ENCODE measurements at regions not wholly inside any gene's neighbourhood (a gene's known extent, or its start where the extent isn't known, plus 50 kb on each side); places are given as distances from the start of the nearest gene placed in this dataset.

DNA sequence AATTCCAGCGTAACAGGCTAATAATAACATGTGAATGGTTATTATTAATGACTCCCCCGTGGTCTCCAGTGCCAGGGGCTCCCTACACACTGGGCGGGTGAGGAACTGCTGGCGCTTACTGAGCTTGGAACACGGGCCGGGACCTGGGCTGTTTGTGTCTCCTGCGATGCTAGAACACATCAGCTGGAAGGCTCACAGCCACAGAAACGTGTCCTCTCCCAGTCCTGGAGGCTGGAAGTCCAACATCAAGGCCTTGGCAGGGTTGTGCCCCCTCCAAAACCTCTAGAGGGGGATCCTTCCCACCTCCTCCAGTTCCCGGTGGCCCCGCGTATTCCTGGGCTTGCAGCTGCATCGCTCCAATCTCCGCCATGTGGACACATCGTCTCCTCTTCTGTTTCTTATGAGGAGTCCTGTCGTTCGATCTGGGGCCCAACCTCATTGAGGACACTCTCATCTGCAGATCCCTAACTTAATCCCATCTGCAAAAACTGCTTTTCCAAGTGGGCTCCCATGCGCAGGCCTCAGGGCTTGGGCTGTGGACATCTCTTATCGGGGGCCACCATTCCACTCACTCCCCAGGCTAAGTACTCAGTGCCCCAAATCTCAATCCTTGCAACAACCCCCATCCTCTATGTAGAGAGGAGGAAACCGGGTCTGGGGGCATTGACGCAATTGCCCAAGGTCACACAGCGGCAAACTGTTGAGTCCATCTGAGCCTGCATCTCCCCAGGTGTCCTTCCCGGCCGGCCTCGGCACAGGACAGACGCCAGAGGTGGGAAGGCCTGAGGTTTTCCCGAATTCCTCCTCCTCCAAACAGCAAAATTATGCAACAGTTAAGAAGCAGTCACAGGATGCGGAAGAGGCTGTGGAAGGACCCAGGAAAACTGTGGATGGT is 193.9 kb downstream of the IRF8 start:
- CTCF ChIA-PET, result no interaction called here
- peaks cover 8 to 9% of the 10 kb centered on the region in 2 donors for H3K27me3 Mint-ChIP-seq
- Histone ChIP-seq H3K4me1 (ENCODE audit: insufficient read depth, low read length) (no peaks in the 10 kb centered on the region), H3K36me3 (ENCODE audit: insufficient read depth, low read length) (no peaks in the 10 kb centered on the region), H3K27me3 (ENCODE audit: insufficient read depth, low read length, poor library complexity, severe bottlenecking) (no peaks in the 10 kb centered on the region), H3K4me3 (ENCODE audit: low read length) (no peak overlapping the region), H3K9me3 (ENCODE audit: low read length) (no peaks in the 10 kb centered on the region), H3K27ac (ENCODE audit: low read depth, low read length) (no peak overlapping the region)
- peak overlapping the region in 1 of 8 donors; percentile 13 for H3K27ac Mint-ChIP-seq
- DNase-seq, result no peak
- no peaks in the 10 kb centered on the region for H3K36me3 Mint-ChIP-seq
- H3K9me3 Mint-ChIP-seq, result no peaks in the 10 kb centered on the region
- POLR2A ChIA-PET, result no interaction called here
- no peaks in the 10 kb centered on the region for H3K4me1 Mint-ChIP-seq
- no peak overlapping the region for H3K4me3 Mint-ChIP-seq

DNA sequence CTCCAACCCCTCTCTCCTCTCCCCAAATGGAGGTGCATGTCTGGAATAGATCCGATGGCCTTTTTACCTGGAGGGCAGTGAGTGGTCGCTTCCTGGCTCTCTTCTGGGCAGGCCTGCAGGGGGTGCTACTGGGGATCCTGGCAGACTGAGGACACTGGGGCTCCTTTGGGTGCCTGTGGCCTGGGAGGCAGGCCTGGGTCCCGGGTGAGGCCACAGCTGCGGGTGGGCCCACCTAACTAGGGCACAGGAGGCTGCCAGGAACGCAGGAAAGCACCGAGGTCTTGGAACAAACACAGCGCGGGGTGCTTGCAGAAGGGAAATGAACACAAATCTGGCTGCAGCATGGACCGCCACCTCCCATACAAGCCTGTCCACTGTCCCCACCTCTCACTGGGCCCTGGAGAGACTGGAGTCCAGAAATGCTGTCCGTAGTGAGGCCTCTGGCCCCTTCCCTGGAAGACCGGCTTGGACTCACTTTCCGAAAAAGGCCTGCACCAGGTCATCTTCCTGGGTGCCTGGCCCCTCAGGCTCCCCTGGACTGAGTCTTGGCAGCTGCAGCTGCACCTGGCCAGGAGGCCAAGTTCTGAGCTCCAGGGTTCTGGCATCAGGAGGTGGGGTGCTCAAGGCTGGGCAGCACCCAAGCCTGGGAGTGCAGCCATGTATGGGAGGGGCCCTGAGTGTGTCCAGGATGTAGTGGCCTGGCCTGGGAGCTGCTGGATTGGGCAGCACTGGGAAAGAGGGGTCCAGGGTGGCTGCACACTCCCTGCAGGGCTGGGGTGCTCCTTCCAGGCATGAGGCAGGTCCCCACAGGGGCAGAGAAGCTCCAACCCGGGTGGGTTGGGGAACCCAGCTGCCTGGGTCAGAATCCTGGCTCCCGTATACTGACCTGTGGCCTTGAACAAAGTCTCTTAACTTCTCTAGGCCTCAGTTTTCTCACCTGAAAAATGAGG is 195.1 kb downstream of the IRF8 start:
- H3K4me3 ChIP-seq (ENCODE audit: low read length), result no peak overlapping the region
- CTCF ChIA-PET, result no interaction called here
- H3K9me3 ChIP-seq (ENCODE audit: low read length), result no peaks in the 10 kb centered on the region
- POLR2A ChIA-PET, result no interaction called here
- Mint-ChIP-seq H3K36me3 (no peaks in the 10 kb centered on the region), H3K4me1 (no peaks in the 10 kb centered on the region), H3K27ac (no peak overlapping the region), H3K27me3 (peaks cover 8 to 10% of the 10 kb centered on the region in 2 donors), H3K9me3 (no peaks in the 10 kb centered on the region), H3K4me3 (no peak overlapping the region)
- no peaks in the 10 kb centered on the region for H3K4me1 ChIP-seq (ENCODE audit: insufficient read depth, low read length)
- H3K27me3 ChIP-seq (ENCODE audit: insufficient read depth, low read length, poor library complexity, severe bottlenecking), result no peaks in the 10 kb centered on the region
- no peaks in the 10 kb centered on the region for H3K36me3 ChIP-seq (ENCODE audit: insufficient read depth, low read length)
- H3K27ac ChIP-seq (ENCODE audit: low read depth, low read length), result no peak overlapping the region
- no peak for DNase-seq

DNA sequence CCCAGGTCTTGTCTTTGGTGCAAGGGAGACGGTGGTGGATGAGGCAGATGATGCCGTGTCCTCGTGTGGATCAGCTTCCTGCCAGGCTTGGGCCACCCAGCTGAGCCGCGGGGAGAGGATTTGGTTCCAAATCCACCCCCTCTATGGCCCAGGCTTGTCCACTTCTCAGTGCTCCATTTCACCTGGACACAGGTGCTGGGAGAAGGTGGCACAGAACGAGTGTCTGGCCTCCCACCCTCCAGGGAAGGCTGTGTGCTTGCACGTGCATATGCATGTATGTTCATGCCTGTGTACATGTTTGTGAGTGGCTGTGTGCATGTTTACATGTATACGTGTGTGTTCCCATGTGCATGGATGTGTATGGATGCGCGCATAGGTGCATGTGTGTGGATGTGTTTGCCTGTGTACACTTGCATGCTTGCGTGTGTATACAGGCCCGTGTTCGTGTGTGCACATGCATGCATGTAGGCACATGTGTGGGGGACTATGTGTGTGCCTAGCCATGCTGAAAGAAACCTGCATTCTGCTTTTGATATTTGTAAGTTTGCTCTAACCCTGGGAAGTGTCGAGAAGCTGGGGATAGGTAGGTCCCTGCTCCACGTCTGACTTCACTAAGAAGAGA is 196.3 kb downstream of the IRF8 start:
- ChIA-PET CTCF (no interaction called here), POLR2A (no interaction called here)
- Mint-ChIP-seq H3K36me3 (no peaks in the 10 kb centered on the region), H3K27ac (no peak overlapping the region), H3K4me3 (no peak overlapping the region), H3K27me3 (peaks cover 6 to 14% of the 10 kb centered on the region in 2 donors), H3K4me1 (no peaks in the 10 kb centered on the region), H3K9me3 (no peaks in the 10 kb centered on the region)
- no peaks in the 10 kb centered on the region for H3K4me1 ChIP-seq (ENCODE audit: insufficient read depth, low read length)
- H3K27me3 ChIP-seq (ENCODE audit: insufficient read depth, low read length, poor library complexity, severe bottlenecking), result no peaks in the 10 kb centered on the region
- H3K27ac ChIP-seq (ENCODE audit: low read depth, low read length), result no peak overlapping the region
- DNase-seq, result no peak
- H3K9me3 ChIP-seq (ENCODE audit: low read length), result no peaks in the 10 kb centered on the region
- no peak overlapping the region for H3K4me3 ChIP-seq (ENCODE audit: low read length)
- no peaks in the 10 kb centered on the region for H3K36me3 ChIP-seq (ENCODE audit: insufficient read depth, low read length)

DNA sequence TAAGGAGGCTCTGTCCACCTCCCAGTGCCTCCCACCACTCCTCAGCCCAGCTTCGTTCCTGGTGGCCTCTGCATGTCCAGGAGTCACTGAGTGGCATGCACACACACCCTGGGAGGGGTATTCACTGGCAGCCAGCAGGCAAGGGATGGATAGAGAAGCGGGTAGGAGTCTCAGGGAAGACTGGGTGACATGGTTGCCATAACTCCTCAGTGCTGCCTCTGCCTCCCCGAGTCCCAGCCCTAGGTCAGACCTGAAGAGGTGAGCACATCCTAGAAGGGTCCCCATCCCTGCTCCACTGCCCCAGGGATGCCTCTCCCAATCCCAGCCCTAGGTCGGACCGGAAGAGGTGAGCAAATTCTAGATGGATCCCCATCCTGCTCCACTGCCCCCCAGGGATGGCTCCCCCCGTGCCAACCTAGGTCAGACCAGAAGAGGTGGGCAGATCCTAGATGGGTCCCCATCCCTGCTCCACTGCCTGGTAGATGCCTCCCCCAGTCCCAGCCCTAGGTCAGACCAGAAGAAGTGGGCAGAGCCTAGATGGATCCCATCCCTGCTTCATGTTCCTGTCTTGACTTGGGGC is 197.0 kb downstream of the IRF8 start:
- H3K4me1 Mint-ChIP-seq, result no peaks in the 10 kb centered on the region
- H3K27ac Mint-ChIP-seq, result no peak overlapping the region
- no peaks in the 10 kb centered on the region for H3K9me3 Mint-ChIP-seq
- Histone ChIP-seq H3K4me3 (ENCODE audit: low read length) (no peak overlapping the region), H3K27me3 (ENCODE audit: insufficient read depth, low read length, poor library complexity, severe bottlenecking) (no peaks in the 10 kb centered on the region), H3K4me1 (ENCODE audit: insufficient read depth, low read length) (no peaks in the 10 kb centered on the region), H3K27ac (ENCODE audit: low read depth, low read length) (no peak overlapping the region), H3K36me3 (ENCODE audit: insufficient read depth, low read length) (no peaks in the 10 kb centered on the region), H3K9me3 (ENCODE audit: low read length) (no peaks in the 10 kb centered on the region)
- ChIA-PET CTCF (no interaction called here), POLR2A (no interaction called here)
- no peak overlapping the region for H3K4me3 Mint-ChIP-seq
- peaks cover 3 to 11% of the 10 kb centered on the region in 2 donors for H3K27me3 Mint-ChIP-seq
- no peak for DNase-seq
- H3K36me3 Mint-ChIP-seq, result no peaks in the 10 kb centered on the region

GRCh38 chr16:86096850-86097249 is 197.9 kb downstream of the IRF8 start:
- H3K4me1 ChIP-seq (ENCODE audit: insufficient read depth, low read length), result no peaks in the 10 kb centered on the region
- no peaks in the 10 kb centered on the region for H3K9me3 ChIP-seq (ENCODE audit: low read length)
- POLR2A ChIA-PET, result no interaction called here
- H3K9me3 Mint-ChIP-seq, result no peaks in the 10 kb centered on the region
- CTCF ChIA-PET, result no interaction called here
- H3K36me3 Mint-ChIP-seq, result no peaks in the 10 kb centered on the region
- no peak overlapping the region for H3K4me3 ChIP-seq (ENCODE audit: low read length)
- H3K27ac ChIP-seq (ENCODE audit: low read depth, low read length), result no peak overlapping the region
- peaks cover 7 to 9% of the 10 kb centered on the region in 2 donors for H3K27me3 Mint-ChIP-seq
- no peaks in the 10 kb centered on the region for H3K4me1 Mint-ChIP-seq
- no peak for DNase-seq
- H3K4me3 Mint-ChIP-seq, result no peak overlapping the region
- no peak overlapping the region for H3K27ac Mint-ChIP-seq
- no peaks in the 10 kb centered on the region for H3K36me3 ChIP-seq (ENCODE audit: insufficient read depth, low read length)
- H3K27me3 ChIP-seq (ENCODE audit: insufficient read depth, low read length, poor library complexity, severe bottlenecking), result no peaks in the 10 kb centered on the region

DNA sequence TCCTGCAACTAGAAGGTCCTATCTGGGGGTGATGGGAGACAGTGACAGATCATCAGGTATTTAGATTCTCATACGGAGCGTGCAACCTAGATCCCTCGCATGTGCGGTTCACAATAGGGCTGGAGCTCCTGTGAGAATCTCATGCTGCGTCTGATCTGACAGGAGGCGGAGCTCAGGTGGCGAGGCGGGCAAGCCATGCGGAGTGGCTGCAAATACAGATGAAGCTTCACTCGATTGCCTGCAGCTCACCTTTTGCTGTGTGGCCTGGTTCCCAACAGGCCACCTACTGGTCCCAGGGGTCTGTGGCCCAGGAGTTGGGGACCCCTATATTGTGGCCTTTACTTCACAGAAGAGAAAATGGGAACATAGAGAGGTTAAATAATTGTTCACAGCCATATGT is 200.4 kb downstream of the IRF8 start:
- no peak for DNase-seq
- POLR2A ChIA-PET, result no interaction called here

GRCh38 chr16:86100205-86101136 is 201.5 kb downstream of the IRF8 start:
- Histone ChIP-seq H3K4me1 (ENCODE audit: insufficient read depth, low read length) (no peaks in the 10 kb centered on the region), H3K9me3 (ENCODE audit: low read length) (no peaks in the 10 kb centered on the region), H3K36me3 (ENCODE audit: insufficient read depth, low read length) (no peaks in the 10 kb centered on the region), H3K27me3 (ENCODE audit: insufficient read depth, low read length, poor library complexity, severe bottlenecking) (no peaks in the 10 kb centered on the region), H3K27ac (ENCODE audit: low read depth, low read length) (no peak overlapping the region), H3K4me3 (ENCODE audit: low read length) (no peak overlapping the region)
- Mint-ChIP-seq H3K27ac (no peak overlapping the region), H3K9me3 (no peaks in the 10 kb centered on the region), H3K27me3 (peaks cover 7 to 13% of the 10 kb centered on the region in 2 donors), H3K4me3 (no peak overlapping the region), H3K36me3 (no peaks in the 10 kb centered on the region), H3K4me1 (no peaks in the 10 kb centered on the region)
- no peak for DNase-seq
- CTCF ChIA-PET, result no interaction called here
- POLR2A ChIA-PET, result no interaction called here

More for the DNA sequence above, 200.4 kb downstream of the IRF8 start:
- H3K36me3 ChIP-seq (ENCODE audit: insufficient read depth, low read length), result no peaks in the 10 kb centered on the region
- H3K27me3 ChIP-seq (ENCODE audit: insufficient read depth, low read length, poor library complexity, severe bottlenecking), result no peaks in the 10 kb centered on the region
- no peaks in the 10 kb centered on the region for H3K9me3 ChIP-seq (ENCODE audit: low read length)
- Mint-ChIP-seq H3K27me3 (peaks cover 7 to 13% of the 10 kb centered on the region in 2 donors), H3K36me3 (no peaks in the 10 kb centered on the region), H3K9me3 (no peaks in the 10 kb centered on the region), H3K27ac (peak overlapping the region in 1 of 8 donors; percentile 86), H3K4me3 (no peak overlapping the region), H3K4me1 (no peaks in the 10 kb centered on the region)
- no peak overlapping the region for H3K4me3 ChIP-seq (ENCODE audit: low read length)
- H3K27ac ChIP-seq (ENCODE audit: low read depth, low read length), result no peak overlapping the region
- no peaks in the 10 kb centered on the region for H3K4me1 ChIP-seq (ENCODE audit: insufficient read depth, low read length)
- CTCF ChIA-PET, result no interaction called here
